HCT116 (cell line): ENCODE measurements at regions not wholly inside any gene's neighbourhood (a gene's known extent, or its start where the extent isn't known, plus 50 kb on each side); places are given as distances from the start of the nearest gene placed in this dataset.
"Not testable (repeated sequence)": the region's sequence is repeated elsewhere in the genome, so short reads cannot be mapped to it uniquely, and the experiment has no call there.

ENCODE experiments used
- ATAC-seq: fragments of 200-7000 bp; cut with Tn5 transposase; 2 replicates; pipeline ENCODE4 v1.9.1; 2020; ENCODE audit warnings: mild to moderate bottlenecking, moderate library complexity
- BruUV-seq: library from RNA; stranded (reverse); fragments of 400-500 nt; replicated peaks from 2 replicates; lab custom pipeline; 2021; lab: Mats Ljungman, UMichigan
- CTCF ChIA-PET: fragments of 300-600 bp; sonication (Branson Sonifier 250); formaldehyde crosslinking; loops from one replicate; lab custom pipeline; 2021; ENCODE audit warnings: antibody characterized with exemption; lab: Charles Lee
- POLR2A ChIA-PET: fragments of 300-600, 350-600 bp; sonication (Branson Sonifier 250); formaldehyde crosslinking; loops from one replicate; lab custom pipeline; 2021; ENCODE audit warnings: antibody characterized with exemption; lab: Charles Lee
- RAD21 ChIA-PET, 2 experiments: fragments of 300-600 bp; sonication (Branson Sonifier 250); formaldehyde crosslinking; loops; one replicate each; lab custom pipeline; 2023; ENCODE audit warnings: low total read pairs in 2 of 2; ENCODE audit not compliant: uncharacterized antibody in 2 of 2, unreplicated experiment in 2 of 2, low non-redundant PET in 1 of 2; lab: Charles Lee
- DNase-seq: peaks from one replicate; pipeline ENCODE4 v3.0.0-alpha.2; 2010; ENCODE audit warnings: low read depth, low spot score
- H2AFZ ChIP-seq: fragments of 200-600 bp; shearing (Covaris generic), sonication (generic); 2 replicates; pipeline ENCODE4 v1.6.1; 2017; ENCODE audit warnings: low read depth, mixed run types, mixed read lengths, antibody characterized with exemption, low read length; ENCODE audit not compliant: poor library complexity, severe bottlenecking
- H3K27ac ChIP-seq: 2 replicates; pipeline ENCODE4 v1.5.1; 2012; ENCODE audit warnings: low read depth, low read length
- H3K27me3 ChIP-seq: fragments of 200-600 bp; sonication (generic); 2 replicates; pipeline ENCODE4 v1.6.1; 2016; ENCODE audit warnings: mixed run types, low read length, mixed read lengths; ENCODE audit not compliant: insufficient read depth
- H3K36me3 ChIP-seq, 2 experiments: fragments of 200-500 bp in 1 of 2; fragments of 200-600 bp in 1 of 2; sonication (Bioruptor generic) in 1 of 2; sonication (generic) in 1 of 2; 2 replicates each; pipeline versions ENCODE4 v1.5.1 to v1.6.1; 2014 to 2016; ENCODE audit warnings: low read length in 2 of 2, inconsistent platforms in 1 of 2, mixed read lengths in 1 of 2, mixed run types in 1 of 2; ENCODE audit not compliant: insufficient read depth in 2 of 2, control insufficient read depth in 1 of 2
- H3K4me1 ChIP-seq, 2 experiments: fragments of 200-600 bp in 1 of 2; sonication (generic) in 1 of 2; 2 replicates each; pipeline versions ENCODE4 v1.5.1 to v1.6.1; 2012 to 2017; ENCODE audit warnings: low read length in 2 of 2, inconsistent platforms in 1 of 2, mild to moderate bottlenecking in 1 of 2, mixed read lengths in 1 of 2, mixed run types in 1 of 2, moderate library complexity in 1 of 2; ENCODE audit not compliant: insufficient read depth in 2 of 2, control insufficient read depth in 1 of 2
- H3K4me2 ChIP-seq: fragments of 200-600 bp; sonication (generic); 2 replicates; pipeline ENCODE4 v1.6.1; 2017; ENCODE audit warnings: mixed run types, low read length, mixed read lengths
- H3K4me3 ChIP-seq, 2 experiments: fragments of 200-600 bp in 1 of 2; sonication (generic) in 1 of 2; replicated peaks in 1 of 2; 2 replicates each; pipeline ENCODE4 v1.5.1; 2011 to 2016; ENCODE audit warnings: low read length in 2 of 2, control low read depth in 1 of 2, low read depth in 1 of 2, mild to moderate bottlenecking in 1 of 2, mixed read lengths in 1 of 2, mixed run types in 1 of 2
- H3K79me2 ChIP-seq: fragments of 200-600 bp; sonication (generic); 2 replicates; pipeline ENCODE4 v1.6.1; 2017; ENCODE audit warnings: mild to moderate bottlenecking, mixed run types, low read length, moderate library complexity, mixed read lengths; ENCODE audit not compliant: insufficient read depth
- H3K9ac ChIP-seq: fragments of 200-600 bp; sonication (generic); 2 replicates; pipeline ENCODE4 v1.6.1; 2016; ENCODE audit warnings: low read length, mixed read lengths
- H3K9me2 ChIP-seq: fragments of 200-600 bp; sonication (generic), shearing (Covaris generic); 2 replicates; pipeline ENCODE4 v1.6.1; 2017; ENCODE audit warnings: mixed run types, mild to moderate bottlenecking, moderate library complexity; ENCODE audit not compliant: insufficient read depth
- H3K9me3 ChIP-seq, 2 experiments: fragments of 200-500 bp in 1 of 2; fragments of 200-600 bp in 1 of 2; sonication (Bioruptor generic) in 1 of 2; sonication (generic) in 1 of 2; 2 replicates each; pipeline ENCODE4 v1.6.1; 2014 to 2017; ENCODE audit warnings: low read length in 2 of 2, mixed read lengths in 2 of 2, inconsistent platforms in 1 of 2, low read depth in 1 of 2, mild to moderate bottlenecking in 1 of 2, mixed run types in 1 of 2, moderate library complexity in 1 of 2; ENCODE audit not compliant: control insufficient read depth in 1 of 2, insufficient read depth in 1 of 2
- H4K20me1 ChIP-seq: fragments of 200-600 bp; sonication (generic), shearing (Covaris generic); 2 replicates; pipeline ENCODE4 v1.6.1; 2017; ENCODE audit warnings: mixed run types, mild to moderate bottlenecking, moderate library complexity; ENCODE audit not compliant: insufficient read depth
- CBX3 ChIP-seq: IDR thresholded peaks from 2 replicates; pipeline ENCODE4 v1.6.1; 2012; ENCODE audit warnings: low read depth
- CEBPB ChIP-seq: IDR thresholded peaks from 2 replicates; pipeline ENCODE4 v1.6.1; 2012; ENCODE audit warnings: low read depth
- CTCF ChIP-seq, 3 experiments: fragments of 200-600 bp in 1 of 3; sonication (generic) in 1 of 3; IDR thresholded peaks in 2 of 3; conservative IDR thresholded peaks in 1 of 3; 2 replicates each; pipeline ENCODE4 v1.5.1; 2012 to 2017; ENCODE audit warnings: low read depth in 2 of 3, low read length in 2 of 3, antibody characterized with exemption in 1 of 3, borderline replicate concordance in 1 of 3, control low read depth in 1 of 3, mild to moderate bottlenecking in 1 of 3, mixed read lengths in 1 of 3, mixed run types in 1 of 3, moderate library complexity in 1 of 3; ENCODE audit not compliant: insufficient read depth in 1 of 3
- POLR2AphosphoS5 ChIP-seq: IDR thresholded peaks from 2 replicates; pipeline ENCODE4 v1.6.1; 2011; ENCODE audit warnings: mild to moderate bottlenecking, low read depth, low read length, moderate library complexity
- ZFX ChIP-seq: fragments of 450-650 bp; IDR thresholded peaks from 2 replicates; pipeline ENCODE4 v1.6.1; 2017
- intact Hi-C: fragments of 100-400 bp; cut with micrococcal nuclease; formaldehyde crosslinking; loops from 2 replicates; pipeline ENCODE4 v1.10.0; 2022
- TF ChIP-seq, protein P1 (sequence below): IDR thresholded peaks from 2 replicates; pipeline ENCODE4 v1.6.1; 2012

DNA sequence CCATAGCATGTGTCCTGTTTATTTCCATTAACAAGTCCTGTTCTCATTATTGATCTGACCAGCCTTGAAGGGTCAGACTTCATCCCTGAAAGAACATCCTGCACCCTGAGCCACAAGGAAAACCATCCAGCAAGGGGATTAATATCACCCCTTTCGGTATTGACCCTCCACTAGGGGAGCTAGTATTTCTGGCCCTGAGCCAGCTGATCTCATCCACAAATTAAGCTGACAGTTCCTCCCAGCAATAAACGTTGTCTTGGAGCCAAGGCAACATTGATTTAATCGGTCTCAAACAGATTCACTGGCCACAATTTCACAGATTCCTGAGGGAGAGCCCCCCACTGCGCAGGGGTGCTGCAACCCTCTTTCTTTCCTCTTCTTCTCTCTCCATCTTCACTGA is 353.1 kb upstream of the FANCL start:
- H3K9ac ChIP-seq = no peak overlapping the region
- no peaks in the 10 kb centered on the region for H3K9me2 ChIP-seq
- intact Hi-C loops = no loop called here
- ChIA-PET RAD21 (no interaction called here), CTCF (interaction anchor here (0.7 to 1.3 kb wide), 6 partner anchors 9 to 86 kb away, joined by 3 to 4 read pairs (median 3); no protein-coding TSS in a partner anchor)
- H3K27me3 ChIP-seq = no peaks in the 10 kb centered on the region
- peak overlapping the region; percentile 71 for H2AFZ ChIP-seq
- H3K4me3 ChIP-seq = no peak overlapping the region
- no peak overlapping the region for H3K27ac ChIP-seq
- ATAC-seq = peak; percentile 73
- H3K4me1 ChIP-seq = no peaks in the 10 kb centered on the region
- H3K9me3 ChIP-seq = no peaks in the 10 kb centered on the region
- 0 out of 2 replicates have a peak, but pooled peaks have one; percentile 26 for TF ChIP-seq POLR2AphosphoS5
- TF ChIP-seq ZFX = no peak
- peak in 2 of 3 experiments; percentile 46 to 65; a peak in 4 of 6 replicates for TF ChIP-seq CTCF (IDR thresholded peaks at IDR 0.05 in 2 of 3, conservative IDR thresholded peaks at IDR 0.05 in 1 of 3; ENCODE audit: borderline replicate concordance in 1 of 3, insufficient read depth in 1 of 3, low read depth in 2 of 3, low read length in 2 of 3)
- TF ChIP-seq, protein P1, sequence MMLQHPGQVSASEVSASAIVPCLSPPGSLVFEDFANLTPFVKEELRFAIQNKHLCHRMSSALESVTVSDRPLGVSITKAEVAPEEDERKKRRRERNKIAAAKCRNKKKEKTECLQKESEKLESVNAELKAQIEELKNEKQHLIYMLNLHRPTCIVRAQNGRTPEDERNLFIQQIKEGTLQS = no peak
- TF ChIP-seq CBX3 = no peak
- TF ChIP-seq CEBPB = no peak
- TF ChIP-seq, all 23 proteins: peak for 2
- H3K4me2 ChIP-seq = no peak overlapping the region
- BruUV-seq = no TSS peak
- H3K79me2 ChIP-seq = no peaks in the 10 kb centered on the region
- peak; percentile 28 for DNase-seq
- no peaks in the 10 kb centered on the region for H3K36me3 ChIP-seq
- no peaks in the 10 kb centered on the region for H4K20me1 ChIP-seq
- POLR2A ChIA-PET = no interaction called here

DNA sequence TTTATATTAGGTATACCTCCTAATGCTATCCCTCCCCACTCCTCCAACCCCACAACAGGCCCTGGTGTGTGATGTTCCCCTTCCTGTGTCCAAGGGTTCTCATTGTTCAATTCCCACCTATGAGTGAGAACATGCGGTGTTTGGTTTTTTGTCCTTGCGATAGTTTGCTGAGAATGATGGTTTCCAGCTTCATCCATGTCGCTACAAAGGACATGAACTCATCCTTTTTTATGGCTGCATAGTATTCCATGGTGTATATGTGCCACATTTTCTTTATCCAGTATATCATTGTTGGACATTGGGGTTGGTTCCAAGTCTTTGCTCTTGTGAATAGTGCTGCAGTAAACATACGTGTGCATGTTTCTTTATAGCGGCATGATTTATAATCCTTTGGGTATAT is 345.1 kb upstream of the FANCL start:
- H3K79me2 ChIP-seq, H3K9me2 ChIP-seq, H3K27ac ChIP-seq, H2AFZ ChIP-seq, ATAC-seq, H3K4me2 ChIP-seq, H3K27me3 ChIP-seq, BruUV-seq, intact Hi-C loops, POLR2A ChIA-PET, H4K20me1 ChIP-seq, RAD21 ChIA-PET, DNase-seq, H3K36me3 ChIP-seq, H3K4me3 ChIP-seq, CTCF ChIA-PET, H3K9me3 ChIP-seq, H3K9ac ChIP-seq, H3K4me1 ChIP-seq: not testable (repeated sequence)
